ENCODE measurements at regions not wholly inside any gene's neighbourhood (a gene's known extent, or its start where the extent isn't known, plus 50 kb on each side); places are given as distances from the start of the nearest gene placed in this dataset.

GRCh38 chr11:90434858-90435257 is 212.0 kb upstream of the CHORDC1 start:
- TF ChIP-seq CTCF (IDR thresholded peaks at IDR 0.05) (peak; percentile 27; the same call in 1 of the 2 replicates), POLR2AphosphoS5 (IDR thresholded peaks at IDR 0.05; ENCODE audit: low read depth, low read length) (no peak), SIN3A (IDR thresholded peaks at IDR 0.05; ENCODE audit: borderline replicate concordance, insufficient read depth, low read depth, low read length) (no peak)
